ENCODE measurements at regions not wholly inside any gene's neighbourhood (a gene's known extent, or its start where the extent isn't known, plus 50 kb on each side); places are given as distances from the start of the nearest gene placed in this dataset.
A peak's percentile ranks its signal among the peaks of the same experiment; 100 is the strongest.

GRCh38 chr12:58347691-58348090 is 406.3 kb downstream of the ATP23 start:
- no peak for ATAC-seq (ENCODE audit: low read depth)
- H3K14ac ChIP-seq (replicated peaks; ENCODE audit: low read depth, low read length), result no peak overlapping the region
- H3K18ac ChIP-seq (ENCODE audit: low read depth, low read length), result no peak overlapping the region; the same call in 1 of the 2 replicates
- no peak overlapping the region for H2AK9ac ChIP-seq (replicated peaks; ENCODE audit: low read depth, low read length, poor library complexity)
- DNase-seq, result no peak
- no peak overlapping the region for H4K8ac ChIP-seq (ENCODE audit: low read depth in 2 of 2, low read length in 2 of 2)
- no peak overlapping the region for H3K4me2 ChIP-seq (ENCODE audit: low read depth, low read length)
- dilution Hi-C loops (cut with HindIII; ENCODE audit: low sequenced_read_pairs, unreplicated experiment), result no loop called here
- H2AK5ac ChIP-seq (ENCODE audit: low read depth, low read length), result no peak overlapping the region
- H2AFZ ChIP-seq (replicated peaks; ENCODE audit: low read length, poor library complexity), result no peak overlapping the region
- H4K20me1 ChIP-seq (ENCODE audit: insufficient read depth, low read length), result no peaks in the 10 kb centered on the region
- H3K27me3 ChIP-seq (ENCODE audit: control insufficient read depth, insufficient read depth, low read length), result no peaks in the 10 kb centered on the region
- in situ Hi-C loops (cut with MboI; ENCODE audit: low sequenced_read_pairs), result loop anchor here (10.0 kb wide), 2 partner anchors 737 to 807 kb away; no protein-coding TSS in a partner anchor
- H3K4me3 ChIP-seq (ENCODE audit: insufficient read depth, low read depth, low read length), result no peak overlapping the region
- peak overlapping the region; percentile 38; the same call in 1 of the 2 replicates for H2BK120ac ChIP-seq (ENCODE audit: low read depth, low read length)
- no peak overlapping the region for H3K4ac ChIP-seq (ENCODE audit: low read depth, low read length)
- intact Hi-C loops (cut with micrococcal nuclease), result loop anchor here (2.0 to 10.0 kb wide), 8 partner anchors 69 to 1025 kb away; no protein-coding TSS in a partner anchor
- peaks cover 4% of the 10 kb centered on the region for H3K9me1 ChIP-seq (ENCODE audit: insufficient read depth, low read length)
- H3K9ac ChIP-seq (ENCODE audit: low read depth, low read length), result no peak overlapping the region
- no CpG with 5 or more reads among the region's 2 CpGs for WGBS, 2 experiments (ENCODE audit: extremely low coverage in 2 of 2, insufficient read length in 1 of 2)
- H3K36me3 ChIP-seq (ENCODE audit: control insufficient read depth, insufficient read depth, low read length), result no peaks in the 10 kb centered on the region
- peaks cover 5% of the 10 kb centered on the region for H3K4me1 ChIP-seq (ENCODE audit: control insufficient read depth, insufficient read depth, low read length)
- CTCF ChIA-PET, result interaction anchor here (1.1 to 1.5 kb wide), 3 partner anchors 10 to 193 kb away, joined by 4 to 7 read pairs (median 4); no protein-coding TSS in a partner anchor
- no peak overlapping the region for H2BK20ac ChIP-seq (ENCODE audit: low read depth, low read length)
- no peaks in the 10 kb centered on the region for H3K79me1 ChIP-seq (ENCODE audit: low read depth in 1 of 2, low read length in 2 of 2)
- H3K56ac ChIP-seq (ENCODE audit: extremely low read depth, insufficient read depth, low read length), result no peak overlapping the region
- H4K5ac ChIP-seq (ENCODE audit: low read depth, low read length), result no peak overlapping the region
- H4K91ac ChIP-seq (ENCODE audit: insufficient read depth, low read depth, low read length), result no peak overlapping the region
- POLR2A ChIA-PET (ENCODE audit: unreplicated experiment), result no interaction called here
- H3K23ac ChIP-seq (ENCODE audit: low read depth, low read length), result no peak overlapping the region
- TF ChIP-seq, protein P1, sequence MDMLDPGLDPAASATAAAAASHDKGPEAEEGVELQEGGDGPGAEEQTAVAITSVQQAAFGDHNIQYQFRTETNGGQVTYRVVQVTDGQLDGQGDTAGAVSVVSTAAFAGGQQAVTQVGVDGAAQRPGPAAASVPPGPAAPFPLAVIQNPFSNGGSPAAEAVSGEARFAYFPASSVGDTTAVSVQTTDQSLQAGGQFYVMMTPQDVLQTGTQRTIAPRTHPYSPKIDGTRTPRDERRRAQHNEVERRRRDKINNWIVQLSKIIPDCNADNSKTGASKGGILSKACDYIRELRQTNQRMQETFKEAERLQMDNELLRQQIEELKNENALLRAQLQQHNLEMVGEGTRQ (IDR thresholded peaks at IDR 0.05; ENCODE audit: low read depth, low read length), result no peak
- TF ChIP-seq MXI1 (IDR thresholded peaks at IDR 0.05; ENCODE audit: borderline replicate concordance, low read depth, low read length) (no peak), CTCF (conservative IDR thresholded peaks at IDR 0.05; ENCODE audit: low read depth, low read length) (no peak), BHLHE40 (IDR thresholded peaks at IDR 0.05; ENCODE audit: low read depth, low read length) (no peak), POLR2A (IDR thresholded peaks at IDR 0.05; ENCODE audit: low read depth, low read length) (no peak), RCOR1 (IDR thresholded peaks at IDR 0.05; ENCODE audit: insufficient replicate concordance, low read length) (no peak), NFE2L2 (IDR thresholded peaks at IDR 0.05; ENCODE audit: low read depth, low read length) (no peak), MAZ (IDR thresholded peaks at IDR 0.05; ENCODE audit: borderline replicate concordance, low read depth, low read length) (no peak), SMC3 (IDR thresholded peaks at IDR 0.05; ENCODE audit: low read depth, low read length) (no peak), MAFK (IDR thresholded peaks at IDR 0.05; ENCODE audit: low read depth, low read length) (no peak), RFX5 (IDR thresholded peaks at IDR 0.05; ENCODE audit: low read depth, low read length) (no peak), CHD1 (IDR thresholded peaks at IDR 0.05; ENCODE audit: low read depth, low read length) (no peak), RAD21 (IDR thresholded peaks at IDR 0.05; ENCODE audit: low read length) (no peak), CEBPB (IDR thresholded peaks at IDR 0.05; ENCODE audit: low read depth, low read length) (no peak), FOS (IDR thresholded peaks at IDR 0.05; ENCODE audit: low read depth, low read length) (no peak)
- TF ChIP-seq, protein P2, sequence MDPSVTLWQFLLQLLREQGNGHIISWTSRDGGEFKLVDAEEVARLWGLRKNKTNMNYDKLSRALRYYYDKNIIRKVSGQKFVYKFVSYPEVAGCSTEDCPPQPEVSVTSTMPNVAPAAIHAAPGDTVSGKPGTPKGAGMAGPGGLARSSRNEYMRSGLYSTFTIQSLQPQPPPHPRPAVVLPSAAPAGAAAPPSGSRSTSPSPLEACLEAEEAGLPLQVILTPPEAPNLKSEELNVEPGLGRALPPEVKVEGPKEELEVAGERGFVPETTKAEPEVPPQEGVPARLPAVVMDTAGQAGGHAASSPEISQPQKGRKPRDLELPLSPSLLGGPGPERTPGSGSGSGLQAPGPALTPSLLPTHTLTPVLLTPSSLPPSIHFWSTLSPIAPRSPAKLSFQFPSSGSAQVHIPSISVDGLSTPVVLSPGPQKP (IDR thresholded peaks at IDR 0.05; ENCODE audit: borderline replicate concordance, low read depth, low read length), result no peak
- no peak overlapping the region for H2BK15ac ChIP-seq (ENCODE audit: low read depth, low read length)
- BruUV-seq (replicated peaks), result no TSS peak
- no peaks in the 10 kb centered on the region; the same call in 1 of the 2 replicates for H3K9me3 ChIP-seq (ENCODE audit: control insufficient read depth, insufficient read depth, low read length)
- H3K27ac ChIP-seq (ENCODE audit: insufficient read depth, low read length), result no peak overlapping the region
- no peak overlapping the region for H2BK5ac ChIP-seq (ENCODE audit: low read depth, low read length, poor library complexity, severe bottlenecking)
